HG02610 (cell line): ENCODE measurements at regions not wholly inside any gene's neighbourhood (a gene's known extent, or its start where the extent isn't known, plus 50 kb on each side); places are given as distances from the start of the nearest gene placed in this dataset.
"Not testable (repeated sequence)": the region's sequence is repeated elsewhere in the genome, so short reads cannot be mapped to it uniquely, and the experiment has no call there.

Experiments used
- ATAC-seq: cut with Tn5 transposase; IDR thresholded peaks from one replicate; pipeline ENCODE4 v1.9.1; 2021; ENCODE audit warnings: mild to moderate bottlenecking, moderate library complexity; ENCODE audit not compliant: unreplicated experiment

GRCh38 chr6:79431537-79431933 lies 105.7 kb downstream of the LCA5 start:
- no peak for ATAC-seq

DNA sequence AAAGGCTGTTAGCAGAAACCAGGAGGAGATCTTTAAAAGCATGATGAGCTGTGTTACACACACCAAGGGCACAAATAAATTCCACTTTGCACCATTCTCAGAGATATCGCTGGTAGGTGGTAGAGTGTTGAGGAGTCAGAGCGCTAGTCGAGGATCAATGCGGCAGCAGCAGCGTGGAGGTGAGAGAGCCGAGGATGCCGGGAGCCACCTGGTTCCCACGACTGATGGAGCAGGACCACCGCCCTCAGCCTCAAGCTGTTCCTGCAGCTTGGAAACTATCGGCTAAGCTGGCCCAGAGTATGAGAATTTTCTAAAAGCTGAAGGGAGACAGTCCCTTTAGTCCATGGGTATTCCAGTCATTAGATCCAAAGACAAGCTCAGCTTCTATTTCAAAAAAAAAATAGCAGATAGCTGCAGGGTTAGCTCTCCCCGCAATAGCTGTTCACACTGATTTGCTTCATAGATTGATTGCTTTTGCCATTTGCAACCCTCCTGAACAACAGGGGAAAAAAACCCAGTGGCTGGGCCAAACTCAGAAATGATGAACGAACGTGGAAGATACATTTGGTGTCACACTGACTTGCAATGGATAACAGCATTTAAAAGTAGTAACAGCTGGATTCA lies 106.2 kb downstream of the LCA5 start:
- no peak for ATAC-seq

GRCh38 chr6:79427721-79428120 lies 109.5 kb downstream of the LCA5 start:
- ATAC-seq, result no peak

- no peak for ATAC-seq
Observed at GRCh38 chr6:79426625-79427278, 110.5 kb downstream of the LCA5 start.

DNA sequence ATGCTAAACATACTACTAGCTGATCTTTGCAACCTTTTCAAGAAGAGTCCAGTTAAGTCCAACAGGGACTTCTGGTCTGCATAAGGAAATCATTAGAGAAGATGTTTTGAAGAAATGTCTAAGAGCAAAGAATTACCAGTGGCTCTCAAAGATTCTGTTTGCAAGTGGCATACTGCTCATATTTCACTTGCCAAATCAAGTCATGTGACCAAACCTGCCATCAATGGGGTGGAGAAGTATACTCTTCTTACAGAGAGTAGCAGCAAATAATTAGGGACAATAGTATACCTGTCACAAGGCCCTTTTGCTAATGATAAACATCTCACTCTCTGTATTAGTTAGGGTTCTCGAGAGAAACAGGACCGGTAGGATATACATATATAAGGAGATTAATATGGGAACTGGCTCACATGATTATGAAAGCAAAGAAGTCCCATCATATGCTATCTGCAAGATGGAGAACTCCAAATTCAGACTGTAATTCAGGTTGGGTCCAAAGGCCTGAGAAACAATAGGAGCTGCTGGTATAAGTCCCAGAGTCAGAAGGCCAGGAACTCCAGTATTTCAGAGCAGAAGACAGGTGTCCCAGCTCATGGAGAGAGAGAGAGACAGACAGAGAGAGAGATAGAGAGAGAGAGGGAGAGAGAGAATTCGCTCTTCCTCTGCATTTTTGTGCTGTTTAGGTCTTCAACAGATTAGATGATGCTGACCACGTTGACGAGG lies 111.5 kb downstream of the LCA5 start:
- ATAC-seq, result no peak

GRCh38 chr6:79423216-79423615 lies 114.0 kb downstream of the LCA5 start:
- no peak for ATAC-seq

DNA sequence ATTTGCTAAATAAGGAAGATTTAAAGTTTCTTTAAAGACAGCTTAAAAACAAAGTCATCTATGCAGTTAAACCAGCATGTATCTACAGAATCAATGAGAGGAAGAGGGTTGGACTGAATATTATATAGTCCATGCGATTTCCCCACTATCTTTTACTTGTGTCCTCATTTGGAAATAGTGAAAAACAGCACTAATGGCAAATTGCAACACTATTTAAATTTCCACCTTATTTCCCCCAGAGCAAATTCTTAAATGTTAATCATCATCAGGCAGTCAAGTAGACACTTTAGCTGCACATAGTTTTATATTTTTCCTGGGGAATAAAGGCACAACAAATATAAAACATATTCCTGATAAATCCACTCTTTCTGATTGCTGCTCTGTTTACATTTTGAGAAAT lies 114.6 kb downstream of the LCA5 start:
- no peak for ATAC-seq

DNA sequence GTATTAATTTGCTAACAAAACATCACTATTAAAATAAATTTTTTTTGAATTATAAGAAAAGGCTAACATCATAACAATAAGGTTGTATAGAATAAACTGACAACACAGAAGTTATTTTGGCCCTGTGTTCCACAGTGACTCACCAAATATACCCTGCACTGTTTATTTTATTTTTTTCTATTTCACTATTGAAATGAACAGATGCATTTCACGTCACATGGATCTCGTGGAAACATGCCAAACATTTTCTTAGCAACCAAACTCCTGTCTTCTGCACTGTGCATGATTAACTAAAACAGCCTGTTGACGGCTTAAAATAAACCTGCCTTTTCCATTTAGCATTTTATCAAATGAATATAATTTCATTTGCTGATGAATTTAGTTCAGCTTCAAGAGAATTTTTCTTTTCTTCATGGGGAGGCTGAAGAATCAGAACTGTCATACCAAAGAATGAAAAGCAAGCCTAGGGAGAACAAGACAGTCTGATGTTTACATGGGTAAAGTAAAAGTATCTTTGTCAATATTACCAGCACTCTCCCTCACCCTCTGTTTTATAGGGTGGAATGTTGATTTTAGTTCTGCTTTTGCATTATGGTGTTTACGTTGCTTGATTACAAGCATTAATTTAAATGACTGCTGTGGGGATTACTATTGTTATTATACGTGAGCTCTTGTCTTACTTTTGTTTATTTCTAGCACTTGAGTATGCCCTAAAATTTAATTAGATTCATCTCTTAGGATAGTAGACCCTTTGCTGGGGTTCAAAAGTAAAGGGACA lies 115.3 kb downstream of the LCA5 start:
- peak; percentile 70 for ATAC-seq

- ATAC-seq, result no peak
Observed at GRCh38 chr6:79421001-79421411, 116.2 kb downstream of the LCA5 start.

GRCh38 chr6:79420054-79420453 lies 117.2 kb downstream of the LCA5 start:
- peak; percentile 46 for ATAC-seq

DNA sequence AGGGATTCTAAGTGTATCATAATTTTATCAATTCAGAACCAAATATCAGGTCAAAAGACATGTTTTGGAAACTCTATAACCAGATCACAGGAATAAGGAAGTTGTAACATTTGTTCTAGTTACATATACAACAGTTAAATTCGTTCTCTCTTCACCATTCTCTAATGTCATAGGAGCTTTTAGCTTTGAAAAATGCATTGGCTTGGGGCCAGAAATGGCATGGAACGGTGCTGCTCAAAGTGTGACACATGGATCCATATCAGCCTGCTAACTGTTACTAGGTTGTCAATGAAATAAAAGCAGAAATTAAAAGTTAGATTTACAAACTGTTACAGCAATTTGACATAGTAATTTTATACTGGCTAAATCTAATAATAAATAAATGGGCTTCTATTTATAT lies 120.3 kb downstream of the LCA5 start:
- no peak for ATAC-seq

GRCh38 chr6:79413562-79414002 lies 123.6 kb downstream of the LCA5 start:
- no peak for ATAC-seq

- no peak for ATAC-seq
Observed at GRCh38 chr6:79410806-79411205, 126.4 kb downstream of the LCA5 start.

DNA sequence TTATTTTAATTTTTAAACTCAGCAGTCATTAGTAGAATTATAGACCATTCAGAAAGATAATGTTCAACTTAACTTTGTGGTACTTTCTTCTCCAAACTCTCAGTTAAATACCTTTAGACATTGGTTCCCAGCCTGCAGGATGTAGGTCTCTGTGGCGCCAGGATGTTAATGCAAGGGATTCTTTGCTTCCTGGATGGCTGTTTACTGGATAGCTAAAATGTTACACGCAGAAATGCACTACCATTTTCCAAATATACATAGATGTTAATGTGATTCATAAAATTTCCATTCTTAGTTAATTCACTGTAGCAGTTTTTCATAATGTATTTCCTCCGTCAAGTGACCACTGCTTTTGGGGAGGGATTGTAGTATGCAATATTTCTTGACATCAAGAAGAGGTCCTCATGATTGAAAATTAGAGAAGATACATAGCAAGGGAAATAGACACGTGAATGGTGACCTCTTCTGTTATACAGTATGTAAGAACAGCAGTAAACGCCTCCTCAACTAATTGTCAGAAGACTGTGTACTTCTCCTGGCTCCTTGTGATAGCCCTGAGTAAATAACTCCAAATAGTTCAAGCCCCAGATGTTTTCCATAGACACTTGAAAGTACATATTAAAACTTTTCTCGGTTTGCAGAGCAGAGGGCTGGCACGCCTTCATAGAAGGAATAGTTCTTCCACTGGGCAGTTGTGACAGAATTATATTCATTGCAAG lies 128.8 kb downstream of the LCA5 start:
- ATAC-seq, result no peak

DNA sequence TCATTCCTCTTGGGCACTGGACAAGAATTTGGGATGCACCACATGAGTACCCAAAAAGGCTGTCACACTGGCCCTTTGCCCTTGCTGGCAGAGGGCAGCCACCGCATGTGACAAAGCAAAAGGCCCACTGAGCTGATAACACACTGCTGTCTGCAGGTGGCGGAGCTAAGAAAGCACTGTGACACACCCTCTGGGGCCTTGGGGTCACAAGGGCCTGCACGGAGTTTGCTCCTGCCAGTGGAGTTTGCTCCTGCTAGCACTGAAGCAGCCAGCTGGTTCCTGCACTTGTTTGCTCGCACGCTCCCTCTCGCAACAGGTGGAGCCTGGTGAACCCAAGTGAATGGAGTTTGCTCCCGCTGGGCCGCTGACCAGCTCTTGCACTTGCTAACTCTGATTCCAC lies 132.6 kb downstream of the LCA5 start:
- no peak for ATAC-seq

DNA sequence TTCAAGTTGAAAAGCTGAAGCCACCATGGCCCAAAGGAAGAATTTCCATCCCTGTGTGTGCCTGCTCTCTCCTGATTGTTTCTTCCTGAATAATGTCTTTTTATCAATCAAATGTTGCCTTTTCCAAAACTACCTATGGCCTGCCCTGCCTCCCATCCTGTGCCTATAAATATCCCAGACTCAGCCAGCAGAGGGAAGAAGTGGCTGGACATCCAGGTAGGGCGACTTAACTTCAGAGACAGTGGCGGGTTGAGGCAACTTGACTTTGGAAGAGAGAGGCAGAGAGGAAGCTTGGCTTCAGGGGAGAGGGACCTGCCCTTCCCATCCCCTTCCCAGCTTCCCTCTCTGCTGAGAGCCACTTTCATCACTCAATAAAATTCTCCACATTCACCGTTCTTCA lies 133.0 kb downstream of the LCA5 start:
- ATAC-seq, result no peak

GRCh38 chr6:79403563-79403962 lies 133.7 kb downstream of the LCA5 start:
- no peak for ATAC-seq

GRCh38 chr6:79403086-79403485 lies 134.1 kb downstream of the LCA5 start:
- ATAC-seq, result no peak

DNA sequence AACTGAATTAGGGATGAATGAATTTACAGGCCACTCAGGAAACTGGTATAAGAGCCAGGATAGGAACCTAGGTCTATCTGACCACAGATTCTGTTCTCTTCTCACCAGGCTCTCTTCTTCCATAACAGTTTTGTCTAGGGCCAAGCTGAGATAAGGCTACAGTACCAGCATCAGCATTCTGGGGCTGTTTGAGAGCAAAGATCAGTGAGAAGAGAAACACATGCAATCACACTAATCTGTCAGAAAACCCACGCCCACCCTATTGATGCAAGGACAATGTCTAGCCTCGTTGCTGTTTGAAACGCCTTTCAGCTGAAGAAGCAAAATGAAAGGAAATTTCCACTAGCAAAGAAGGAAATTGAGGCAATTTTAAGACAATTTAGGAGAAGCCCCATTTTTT lies 137.7 kb downstream of the LCA5 start:
- ATAC-seq, result no peak

DNA sequence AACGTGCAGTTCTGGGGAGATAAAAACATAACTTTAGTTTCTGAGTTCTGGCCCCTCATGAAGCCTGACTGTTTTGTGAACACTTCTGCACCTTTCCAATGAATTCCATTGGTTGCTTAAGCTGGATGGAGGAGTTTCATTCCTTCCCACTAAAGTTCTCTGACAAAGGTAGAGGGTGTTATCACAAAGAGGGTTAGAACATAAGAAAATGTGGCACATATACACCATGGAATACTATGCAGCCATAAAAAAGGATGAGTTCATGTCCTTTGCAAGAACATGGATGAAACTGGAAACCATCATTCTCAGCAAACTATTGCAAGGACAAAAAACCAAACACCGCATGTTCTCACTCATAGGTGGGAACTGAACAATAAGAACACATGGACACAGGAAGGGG lies 138.6 kb downstream of the LCA5 start:
- ATAC-seq, result not testable (repeated sequence)

- no peak for ATAC-seq
Observed at GRCh38 chr6:79396625-79397024, 140.6 kb downstream of the LCA5 start.
